ENCODE measurements at regions not wholly inside any gene's neighbourhood (a gene's known extent, or its start where the extent isn't known, plus 50 kb on each side); places are given as distances from the start of the nearest gene placed in this dataset.

- ChIA-PET CTCF (interaction anchor here (0.9 kb wide), 1 partner anchor 12 kb away, joined by 3 read pairs; no protein-coding TSS in a partner anchor), POLR2A (interaction anchor here (0.7 to 1.5 kb wide), 8 partner anchors 33 to 412 kb away, joined by 3 to 14 read pairs (median 9); partner anchors contain the start of gene IRF2BP2)
- peak overlapping the region; percentile 84 for H3K27ac ChIP-seq (ENCODE audit: low read depth, low read length)
- no peaks in the 10 kb centered on the region for H3K36me3 ChIP-seq (ENCODE audit: insufficient read depth, low read length)
- no peak for DNase-seq
- peaks cover 44 to 74% (median 49%) of the 10 kb centered on the region in 3 donors for H3K4me1 Mint-ChIP-seq
- no peaks in the 10 kb centered on the region for H3K27me3 ChIP-seq (ENCODE audit: insufficient read depth, low read length, poor library complexity, severe bottlenecking)
- H3K4me1 ChIP-seq (ENCODE audit: insufficient read depth, low read length) = peaks cover 39% of the 10 kb centered on the region
- H3K4me3 ChIP-seq (ENCODE audit: low read length) = peak overlapping the region; percentile 57
- H3K9me3 Mint-ChIP-seq = peaks cover 0 to 4% (median 0%) of the 10 kb centered on the region in 5 donors
- H3K36me3 Mint-ChIP-seq = peaks cover 0 to 4% (median 4%) of the 10 kb centered on the region in 3 donors
- peak overlapping the region; percentile 93 to 99 (median 96) for H3K27ac Mint-ChIP-seq
- H3K4me3 Mint-ChIP-seq = peak overlapping the region; percentile 45 to 81 (median 74)
- H3K27me3 Mint-ChIP-seq = peaks cover 0 to 3% of the 10 kb centered on the region in 2 donors
- H3K9me3 ChIP-seq (ENCODE audit: low read length) = no peaks in the 10 kb centered on the region
These were observed 116.0 kb downstream of the TOMM20 start for GRCh38 chr1:235012436-235013210.

GRCh38 chr1:235011599-235012435, 116.8 kb downstream of the TOMM20 start:
- Mint-ChIP-seq H3K27ac (peak overlapping the region; percentile 93 to 99 (median 96)), H3K36me3 (peaks cover 0 to 4% (median 3%) of the 10 kb centered on the region in 3 donors), H3K4me1 (peaks cover 44 to 74% (median 52%) of the 10 kb centered on the region in 3 donors), H3K4me3 (peak overlapping the region; percentile 45 to 81 (median 74)), H3K9me3 (peaks cover 0 to 4% (median 0%) of the 10 kb centered on the region in 5 donors), H3K27me3 (peaks cover 0 to 3% of the 10 kb centered on the region in 2 donors)
- ChIA-PET CTCF (interaction anchor here (0.7 to 1.4 kb wide), 7 partner anchors 13 to 411 kb away, joined by 3 to 4 read pairs (median 3); no protein-coding TSS in a partner anchor), POLR2A (interaction anchor here (0.6 to 1.5 kb wide), 16 partner anchors 11 to 412 kb away, joined by 3 to 14 read pairs (median 5); partner anchors contain the start of gene IRF2BP2)
- Histone ChIP-seq H3K9me3 (ENCODE audit: low read length) (no peaks in the 10 kb centered on the region), H3K4me1 (ENCODE audit: insufficient read depth, low read length) (peaks cover 39% of the 10 kb centered on the region), H3K4me3 (ENCODE audit: low read length) (peak overlapping the region; percentile 60), H3K36me3 (ENCODE audit: insufficient read depth, low read length) (no peaks in the 10 kb centered on the region), H3K27me3 (ENCODE audit: insufficient read depth, low read length, poor library complexity, severe bottlenecking) (no peaks in the 10 kb centered on the region), H3K27ac (ENCODE audit: low read depth, low read length) (peak overlapping the region; percentile 84)
- DNase-seq = peak; percentile 86 to 98 (median 93)

GRCh38 chr1:235011064-235011598, 117.5 kb downstream of the TOMM20 start:
- H3K27me3 ChIP-seq (ENCODE audit: insufficient read depth, low read length, poor library complexity, severe bottlenecking) = no peaks in the 10 kb centered on the region
- ChIA-PET POLR2A (interaction anchor here (0.6 to 1.5 kb wide), 13 partner anchors 11 to 412 kb away, joined by 3 to 14 read pairs (median 6); partner anchors contain the start of gene IRF2BP2), CTCF (interaction anchor here (0.7 to 1.4 kb wide), 4 partner anchors 31 to 73 kb away, joined by 3 to 4 read pairs (median 3); no protein-coding TSS in a partner anchor)
- Mint-ChIP-seq H3K27ac (peak overlapping the region; percentile 93 to 99 (median 96)), H3K9me3 (peaks cover 0 to 4% (median 0%) of the 10 kb centered on the region in 5 donors), H3K4me3 (peak overlapping the region; percentile 45 to 81 (median 74)), H3K27me3 (peaks cover 0 to 3% of the 10 kb centered on the region in 2 donors), H3K36me3 (peaks cover 0 to 4% (median 3%) of the 10 kb centered on the region in 3 donors), H3K4me1 (peaks cover 45 to 81% (median 59%) of the 10 kb centered on the region in 3 donors)
- H3K4me1 ChIP-seq (ENCODE audit: insufficient read depth, low read length) = peaks cover 41% of the 10 kb centered on the region
- H3K27ac ChIP-seq (ENCODE audit: low read depth, low read length) = peak overlapping the region; percentile 84
- H3K9me3 ChIP-seq (ENCODE audit: low read length) = no peaks in the 10 kb centered on the region
- peak overlapping the region; percentile 60 for H3K4me3 ChIP-seq (ENCODE audit: low read length)
- no peaks in the 10 kb centered on the region for H3K36me3 ChIP-seq (ENCODE audit: insufficient read depth, low read length)
- DNase-seq = peak; percentile 17 to 66 (median 31)

- no peaks in the 10 kb centered on the region for H3K36me3 ChIP-seq (ENCODE audit: insufficient read depth, low read length)
- Mint-ChIP-seq H3K4me1 (peaks cover 41 to 79% (median 55%) of the 10 kb centered on the region in 3 donors), H3K9me3 (peaks cover 0 to 4% (median 0%) of the 10 kb centered on the region in 5 donors), H3K27ac (peak overlapping the region in 7 of 8 donors; percentile 52 to 97 (median 86)), H3K36me3 (peaks cover 0 to 4% (median 3%) of the 10 kb centered on the region in 3 donors), H3K4me3 (peak overlapping the region in 5 of 7 donors; percentile 25 to 85 (median 46)), H3K27me3 (peaks cover 0 to 3% of the 10 kb centered on the region in 2 donors)
- H3K9me3 ChIP-seq (ENCODE audit: low read length) = no peaks in the 10 kb centered on the region
- ChIA-PET CTCF (no interaction called here), POLR2A (no interaction called here)
- DNase-seq = no peak
- H3K4me3 ChIP-seq (ENCODE audit: low read length) = no peak overlapping the region
- no peaks in the 10 kb centered on the region for H3K27me3 ChIP-seq (ENCODE audit: insufficient read depth, low read length, poor library complexity, severe bottlenecking)
- peaks cover 36% of the 10 kb centered on the region for H3K4me1 ChIP-seq (ENCODE audit: insufficient read depth, low read length)
- no peak overlapping the region for H3K27ac ChIP-seq (ENCODE audit: low read depth, low read length)
These were observed 118.9 kb downstream of the TOMM20 start for GRCh38 chr1:235009561-235010306.

GRCh38 chr1:235009074-235009473, 119.6 kb downstream of the TOMM20 start:
- H3K4me3 ChIP-seq (ENCODE audit: low read length) = no peak overlapping the region
- H3K27ac ChIP-seq (ENCODE audit: low read depth, low read length) = no peak overlapping the region
- H3K36me3 Mint-ChIP-seq = peaks cover 0 to 4% (median 3%) of the 10 kb centered on the region in 3 donors
- no peaks in the 10 kb centered on the region for H3K36me3 ChIP-seq (ENCODE audit: insufficient read depth, low read length)
- H3K27me3 ChIP-seq (ENCODE audit: insufficient read depth, low read length, poor library complexity, severe bottlenecking) = no peaks in the 10 kb centered on the region
- CTCF ChIA-PET = no interaction called here
- H3K4me1 ChIP-seq (ENCODE audit: insufficient read depth, low read length) = peaks cover 36% of the 10 kb centered on the region
- POLR2A ChIA-PET = no interaction called here
- DNase-seq = no peak
- peak overlapping the region in 5 of 8 donors; percentile 6 to 89 (median 55) for H3K27ac Mint-ChIP-seq
- peaks cover 39 to 74% (median 52%) of the 10 kb centered on the region in 3 donors for H3K4me1 Mint-ChIP-seq
- H3K9me3 ChIP-seq (ENCODE audit: low read length) = no peaks in the 10 kb centered on the region
- peaks cover 0 to 3% of the 10 kb centered on the region in 2 donors for H3K27me3 Mint-ChIP-seq
- H3K9me3 Mint-ChIP-seq = peaks cover 0 to 4% (median 0%) of the 10 kb centered on the region in 5 donors
- H3K4me3 Mint-ChIP-seq = peak overlapping the region in 2 of 7 donors; percentile 12 to 20

GRCh38 chr1:235008239-235008638, 120.4 kb downstream of the TOMM20 start:
- Mint-ChIP-seq H3K27ac (peak overlapping the region in 5 of 8 donors; percentile 21 to 57 (median 48)), H3K27me3 (peaks cover 0 to 1% of the 10 kb centered on the region in 2 donors), H3K4me3 (peak overlapping the region in 1 of 7 donors; percentile 9), H3K4me1 (peaks cover 39 to 71% (median 48%) of the 10 kb centered on the region in 3 donors), H3K36me3 (peaks cover 0 to 4% (median 3%) of the 10 kb centered on the region in 3 donors), H3K9me3 (peaks cover 0 to 4% (median 0%) of the 10 kb centered on the region in 5 donors)
- POLR2A ChIA-PET = interaction anchor here (0.6 kb wide), 1 partner anchor 236 kb away, joined by 3 read pairs; no protein-coding TSS in a partner anchor
- Histone ChIP-seq H3K36me3 (ENCODE audit: insufficient read depth, low read length) (no peaks in the 10 kb centered on the region), H3K27me3 (ENCODE audit: insufficient read depth, low read length, poor library complexity, severe bottlenecking) (no peaks in the 10 kb centered on the region), H3K27ac (ENCODE audit: low read depth, low read length) (no peak overlapping the region), H3K4me1 (ENCODE audit: insufficient read depth, low read length) (peaks cover 36% of the 10 kb centered on the region), H3K4me3 (ENCODE audit: low read length) (no peak overlapping the region), H3K9me3 (ENCODE audit: low read length) (no peaks in the 10 kb centered on the region)
- CTCF ChIA-PET = interaction anchor here (1.2 kb wide), 1 partner anchor 31 kb away, joined by 3 read pairs; no protein-coding TSS in a partner anchor
- no peak for DNase-seq

Measured in CD8-positive, alpha-beta memory T cell (primary cell).